Kidney (tissue), 13 donors: ENCODE measurements at regions not wholly inside any gene's neighbourhood (a gene's known extent, or its start where the extent isn't known, plus 50 kb on each side); places are given as distances from the start of the nearest gene placed in this dataset.
"Not testable (repeated sequence)": the region's sequence is repeated elsewhere in the genome, so short reads cannot be mapped to it uniquely, and the experiment has no call there.

Source experiments
- DNase-seq, 5 donors: peaks; one replicate each; pipeline ENCODE4 v3.0.0-alpha.2; 2013 to 2020
- FAIRE-seq: peaks from 2 replicates; lab custom pipeline; 2012; peaks lifted over from hg19 to GRCh38; lab: Jason Lieb, UNC
- H3K27ac ChIP-seq, 2 donors: one replicate each; pipeline ENCODE4 v1.7.0; 2013; ENCODE audit warnings: low read depth in 2 of 2, low read length in 2 of 2, inconsistent platforms in 1 of 2
- H3K27me3 ChIP-seq: one replicate; pipeline ENCODE4 v1.7.1; 2013; ENCODE audit warnings: low read length, inconsistent platforms; ENCODE audit not compliant: control insufficient read depth, insufficient read depth
- H3K36me3 ChIP-seq, 3 donors: one replicate each; pipeline versions ENCODE4 v1.7.0 to v1.7.1; 2013; ENCODE audit warnings: low read length in 3 of 3, control low read depth in 1 of 3, inconsistent platforms in 1 of 3; ENCODE audit not compliant: insufficient read depth in 3 of 3, control insufficient read depth in 2 of 3
- H3K4me1 ChIP-seq, 3 donors: one replicate each; pipeline versions ENCODE4 v1.7.0 to v1.7.1; 2013; ENCODE audit warnings: low read length in 3 of 3, inconsistent platforms in 1 of 3, low read depth in 1 of 3; ENCODE audit not compliant: control insufficient read depth in 2 of 3, insufficient read depth in 2 of 3
- H3K4me3 ChIP-seq, 3 donors: one replicate each; pipeline versions ENCODE4 v1.7.0 to v1.8.1; 2013; ENCODE audit warnings: low read length in 3 of 3, control low read depth in 1 of 3, inconsistent platforms in 1 of 3
- H3K9ac ChIP-seq, 3 donors: one replicate each; pipeline versions ENCODE4 v1.7.0 to v1.7.1; 2013; ENCODE audit warnings: low read length in 3 of 3, control low read depth in 1 of 3, inconsistent platforms in 1 of 3
- H3K9me3 ChIP-seq, 3 donors: one replicate each; pipeline versions ENCODE4 v1.7.0 to v1.7.1; 2013; ENCODE audit warnings: low read length in 3 of 3, control low read depth in 1 of 3, inconsistent platforms in 1 of 3; ENCODE audit not compliant: control insufficient read depth in 2 of 3, insufficient read depth in 1 of 3
- CTCF ChIP-seq: IDR thresholded peaks from 3 replicates; pipeline ENCODE4 v1.5.1; 2012; ENCODE audit warnings: mild to moderate bottlenecking, moderate library complexity, borderline replicate concordance; ENCODE audit not compliant: insufficient read depth; ENCODE audit errors: extremely low read depth
- intact Hi-C: fragments of 100-400 bp; cut with DNase I; formaldehyde crosslinking; loops from one replicate; pipeline ENCODE4 v1.11.1; 2022
- donor health status: control.
- donor health status: control.
- donor health status: control.
- donor health status: control.
- donor health status: control.
- donor health status: DM: yes; HTN: yes; CAD: no.
- donor health status: Normal renal cell carcinoma (clear cell type).

- FAIRE-seq = no peak
Observed at GRCh38 chr17:54348234-54348633, 525.5 kb downstream of the KIF2B start.

GRCh38 chr17:54353789-54354525 lies 531.2 kb downstream of the KIF2B start:
- Histone ChIP-seq H3K27me3 (no peaks in the 10 kb centered on the region), H3K36me3 (no peaks in the 10 kb centered on the region), H3K4me1 (no peaks in the 10 kb centered on the region), H3K27ac (no peak overlapping the region), H3K4me3 (no peak overlapping the region), H3K9ac (no peak overlapping the region), H3K9me3 (no peaks in the 10 kb centered on the region)
- no peak for DNase-seq
- TF ChIP-seq CTCF = no peak
- no peak for FAIRE-seq
- intact Hi-C loops = no loop called here

More at GRCh38 chr17:54348234-54348633, 525.5 kb downstream of the KIF2B start:
- no peaks in the 10 kb centered on the region for H3K36me3 ChIP-seq
- no peak overlapping the region for H3K9ac ChIP-seq
- no peak for DNase-seq
- no peaks in the 10 kb centered on the region for H3K27me3 ChIP-seq
- intact Hi-C loops = no loop called here
- no peak for TF ChIP-seq CTCF
- H3K4me1 ChIP-seq = no peaks in the 10 kb centered on the region
- no peak overlapping the region for H3K27ac ChIP-seq
- no peak overlapping the region for H3K4me3 ChIP-seq
- H3K9me3 ChIP-seq = no peaks in the 10 kb centered on the region

- intact Hi-C loops, H3K4me3 ChIP-seq, H3K9ac ChIP-seq, H3K27ac ChIP-seq, H3K4me1 ChIP-seq, DNase-seq, FAIRE-seq, H3K36me3 ChIP-seq, H3K9me3 ChIP-seq, H3K27me3 ChIP-seq: not testable (repeated sequence)
Observed at GRCh38 chr17:54361073-54361472, 538.3 kb downstream of the KIF2B start.

- H3K27ac ChIP-seq = no peak overlapping the region
- no peaks in the 10 kb centered on the region for H3K4me1 ChIP-seq
- no peak overlapping the region for H3K4me3 ChIP-seq
- intact Hi-C loops = no loop called here
- TF ChIP-seq CTCF = no peak
- H3K9ac ChIP-seq = no peak overlapping the region
- no peak for FAIRE-seq
- H3K27me3 ChIP-seq = no peaks in the 10 kb centered on the region
- H3K36me3 ChIP-seq = no peaks in the 10 kb centered on the region
- no peaks in the 10 kb centered on the region for H3K9me3 ChIP-seq
- DNase-seq = no peak
Observed at GRCh38 chr17:54368906-54369305, 531.7 kb upstream of the TOM1L1 start.
